ELR (cell line): ENCODE measurements at regions not wholly inside any gene's neighbourhood (a gene's known extent, or its start where the extent isn't known, plus 50 kb on each side); places are given as distances from the start of the nearest gene placed in this dataset.

Experiments used
- DNase-seq: peaks from one replicate; pipeline ENCODE4 v3.0.0-alpha.2; 2015; ENCODE audit warnings: low read depth

GRCh38 chr2:220646424-220646823, 925.7 kb downstream of the EPHA4 start:
- DNase-seq = no peak

- peak; percentile 10 for DNase-seq
Observed at GRCh38 chr2:220648628-220649027, 923.5 kb downstream of the EPHA4 start.

- DNase-seq = no peak
Observed at GRCh38 chr2:220653776-220654175, 918.3 kb downstream of the EPHA4 start.

GRCh38 chr2:220654322-220654721, 917.8 kb downstream of the EPHA4 start:
- DNase-seq = no peak

- DNase-seq = no peak
Observed at GRCh38 chr2:220660277-220661145, 911.6 kb downstream of the EPHA4 start.

- DNase-seq = no peak
Observed at GRCh38 chr2:220662431-220662830, 909.7 kb downstream of the EPHA4 start.

GRCh38 chr2:220663065-220663464, 909.0 kb downstream of the EPHA4 start:
- no peak for DNase-seq

GRCh38 chr2:220664272-220665107, 907.6 kb downstream of the EPHA4 start:
- no peak for DNase-seq

GRCh38 chr2:220665108-220665471, 907.0 kb downstream of the EPHA4 start:
- no peak for DNase-seq

GRCh38 chr2:220669324-220669723, 902.8 kb downstream of the EPHA4 start:
- DNase-seq = no peak

- DNase-seq = no peak
Observed at GRCh38 chr2:220670511-220670910, 901.6 kb downstream of the EPHA4 start.

- DNase-seq = no peak
Observed at GRCh38 chr2:220673151-220673874, 898.8 kb downstream of the EPHA4 start.

GRCh38 chr2:220674033-220674432, 898.1 kb downstream of the EPHA4 start:
- no peak for DNase-seq

GRCh38 chr2:220676695-220677094, 895.4 kb downstream of the EPHA4 start:
- no peak for DNase-seq

GRCh38 chr2:220678943-220679342, 893.2 kb downstream of the EPHA4 start:
- DNase-seq = no peak

- peak; percentile 38 for DNase-seq
Observed at GRCh38 chr2:220682616-220683015, 889.5 kb downstream of the EPHA4 start.

- no peak for DNase-seq
Observed at GRCh38 chr2:220684099-220684498, 888.0 kb downstream of the EPHA4 start.

GRCh38 chr2:220687231-220687843, 884.8 kb downstream of the EPHA4 start:
- DNase-seq = peak; percentile 63

- DNase-seq = no peak
Observed at GRCh38 chr2:220695397-220696279, 876.5 kb downstream of the EPHA4 start.

GRCh38 chr2:220696280-220696669, 875.8 kb downstream of the EPHA4 start:
- DNase-seq = no peak

GRCh38 chr2:220697011-220697410, 875.1 kb downstream of the EPHA4 start:
- DNase-seq = no peak
